CD4-positive, alpha-beta T cell (primary cell): ENCODE measurements at regions not wholly inside any gene's neighbourhood (a gene's known extent, or its start where the extent isn't known, plus 50 kb on each side); places are given as distances from the start of the nearest gene placed in this dataset.

Experiments
- ATAC-seq: fragments of 200-7000 bp; cut with Tn5 transposase; one replicate; pipeline ENCODE4 v1.10.0; 2022; ENCODE audit warnings: mild to moderate bottlenecking; ENCODE audit not compliant: poor library complexity
- CTCF ChIA-PET: fragments of 350-600 bp; sonication (Branson Sonifier 250); formaldehyde crosslinking; loops from one replicate; lab custom pipeline; 2021; ENCODE audit warnings: antibody characterized with exemption, inconsistent platforms; lab: Charles Lee
- POLR2A ChIA-PET: fragments of 350-600 bp; sonication (Branson Sonifier 250); formaldehyde crosslinking; loops from one replicate; lab custom pipeline; 2021; ENCODE audit warnings: antibody characterized with exemption, inconsistent platforms; lab: Charles Lee
- DNase-seq, 14 experiments: peaks; one replicate each; pipeline ENCODE4 v3.0.0-alpha.2; 2013 to 2020; ENCODE audit warnings: mixed read lengths in 2 of 14
- H3K27ac ChIP-seq, 2 donors: one replicate each; pipeline versions ENCODE4 v1.5.1 to v1.7.0; 2013; ENCODE audit warnings: low read length in 2 of 2, low read depth in 1 of 2, mild to moderate bottlenecking in 1 of 2
- H3K27me3 ChIP-seq, 2 experiments: 1 replicate in 1 of 2; 2 replicates in 1 of 2; pipeline versions ENCODE4 v1.6.1 to v1.7.0; 2013; ENCODE audit warnings: low read length in 2 of 2, control low read depth in 1 of 2, mild to moderate bottlenecking in 1 of 2, moderate library complexity in 1 of 2; ENCODE audit not compliant: insufficient read depth in 2 of 2, control insufficient read depth in 1 of 2
- H3K36me3 ChIP-seq: one replicate; pipeline ENCODE4 v1.6.1; 2013; ENCODE audit warnings: low read length, control low read depth; ENCODE audit not compliant: insufficient read depth
- H3K4me1 ChIP-seq: one replicate; pipeline ENCODE4 v1.6.1; 2013; ENCODE audit warnings: low read length, control low read depth; ENCODE audit not compliant: insufficient read depth
- H3K4me3 ChIP-seq: one replicate; pipeline ENCODE4 v1.5.1; 2013; ENCODE audit warnings: mild to moderate bottlenecking, low read length, moderate library complexity
- H3K9me3 ChIP-seq, 2 experiments: 1 replicate in 1 of 2; 2 replicates in 1 of 2; pipeline versions ENCODE4 v1.6.1 to v1.7.0; 2013; ENCODE audit warnings: low read length in 2 of 2, mild to moderate bottlenecking in 2 of 2, control low read depth in 1 of 2, moderate library complexity in 1 of 2; ENCODE audit not compliant: control insufficient read depth in 1 of 2, insufficient read depth in 1 of 2
- H3K27ac Mint-ChIP-seq: one replicate; pipeline ENCODE4 v1.8.0; 2020; ENCODE audit warnings: mixed read lengths
- H3K27me3 Mint-ChIP-seq: one replicate; pipeline ENCODE4 v1.8.0; 2021; ENCODE audit warnings: mixed read lengths
- H3K36me3 Mint-ChIP-seq: one replicate; pipeline ENCODE4 v1.8.0; 2021; ENCODE audit warnings: low read depth, mixed read lengths
- H3K4me1 Mint-ChIP-seq: one replicate; pipeline ENCODE4 v1.8.0; 2021; ENCODE audit warnings: low read depth, mixed read lengths
- H3K4me3 Mint-ChIP-seq: one replicate; pipeline ENCODE4 v1.8.0; 2020; ENCODE audit warnings: mild to moderate bottlenecking, mixed read lengths
- H3K9me3 Mint-ChIP-seq: one replicate; pipeline ENCODE4 v1.8.0; 2020; ENCODE audit warnings: mixed read lengths
- CTCF ChIP-seq: fragments of 200-600 bp; IDR thresholded peaks from one replicate; pipeline ENCODE4 v1.8.0; 2022; ENCODE audit warnings: antibody characterized with exemption, mild to moderate bottlenecking
- intact Hi-C, 2 experiments: fragments of 100-400 bp; cut with DNase I in 1 of 2; cut with micrococcal nuclease in 1 of 2; formaldehyde crosslinking; loops; one replicate each; pipeline versions ENCODE4 v1.15.1 to v1.9.0; 2023 to 2025; cut with DNase I, micrococcal nuclease

DNA sequence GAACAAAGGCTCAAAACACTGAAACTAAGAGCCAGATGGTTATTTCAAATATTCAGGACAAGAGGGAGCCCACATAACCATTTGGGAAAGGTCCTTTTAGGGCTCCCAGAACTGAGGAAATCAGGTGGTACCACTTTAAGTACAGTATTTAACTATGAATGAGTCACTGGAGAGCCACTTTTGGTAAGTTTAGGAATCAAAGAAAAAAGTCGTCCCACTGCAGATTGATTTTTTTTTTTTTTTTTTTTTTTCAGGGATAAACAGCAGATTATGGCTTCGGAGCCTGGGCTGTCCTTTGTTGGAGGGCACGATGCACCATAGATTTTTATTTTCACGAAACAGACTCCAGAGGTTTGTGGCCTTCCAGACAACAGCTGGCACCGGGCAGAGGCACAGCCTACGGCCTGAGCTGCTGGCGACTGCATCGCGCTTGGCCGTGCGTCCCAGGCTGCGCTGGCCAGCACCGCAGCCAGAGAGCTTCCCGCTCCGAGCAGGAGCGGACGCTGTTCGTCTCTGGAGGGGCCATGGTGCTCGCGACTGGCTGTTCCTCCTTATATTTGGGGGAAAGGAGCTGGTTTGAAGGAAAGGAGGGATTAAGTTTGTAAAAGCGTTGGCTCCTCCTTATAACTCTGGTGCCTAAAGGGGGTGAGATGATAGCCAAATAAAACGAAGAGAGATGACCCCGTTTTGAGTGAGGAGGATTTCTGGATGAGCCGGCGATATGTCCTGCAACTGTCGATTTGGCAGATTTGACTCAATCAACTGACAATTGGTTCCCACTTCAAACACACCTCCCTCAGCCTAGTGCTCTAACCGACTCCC lies 152.9 kb upstream of the GOLIM4 start:
- Mint-ChIP-seq H3K27ac (no peak overlapping the region), H3K9me3 (no peaks in the 10 kb centered on the region), H3K27me3 (peaks cover 59% of the 10 kb centered on the region), H3K4me1 (peaks cover 6% of the 10 kb centered on the region), H3K36me3 (no peaks in the 10 kb centered on the region), H3K4me3 (no peak overlapping the region)
- ChIA-PET POLR2A (no interaction called here), CTCF (no interaction called here)
- DNase-seq (no peak), ATAC-seq (no peak)
- intact Hi-C loops, result no loop called here
- peaks cover 20 to 24% of the 10 kb centered on the region in 2 experiments for H3K27me3 ChIP-seq
- no peaks in the 10 kb centered on the region for H3K36me3 ChIP-seq
- no peak overlapping the region for H3K4me3 ChIP-seq
- no peak overlapping the region for H3K27ac ChIP-seq
- peaks cover 4% of the 10 kb centered on the region for H3K4me1 ChIP-seq
- no peak for TF ChIP-seq CTCF
- H3K9me3 ChIP-seq, result peaks cover 0 to 21% of the 10 kb centered on the region in 2 experiments

- Histone ChIP-seq H3K27ac (no peak overlapping the region), H3K4me3 (no peak overlapping the region), H3K9me3 (no peaks in the 10 kb centered on the region), H3K36me3 (no peaks in the 10 kb centered on the region), H3K4me1 (no peaks in the 10 kb centered on the region), H3K27me3 (no peaks in the 10 kb centered on the region)
- TF ChIP-seq CTCF, result no peak
- DNase-seq (no peak), ATAC-seq (no peak)
- Mint-ChIP-seq H3K27ac (no peak overlapping the region), H3K4me3 (no peak overlapping the region), H3K36me3 (no peaks in the 10 kb centered on the region), H3K9me3 (no peaks in the 10 kb centered on the region), H3K27me3 (peaks cover 4% of the 10 kb centered on the region), H3K4me1 (no peaks in the 10 kb centered on the region)
- CTCF ChIA-PET, result interaction anchor here (0.7 kb wide), 1 partner anchor 18 kb away, joined by 6 read pairs; no protein-coding TSS in a partner anchor
- intact Hi-C loops, result no loop called here
- POLR2A ChIA-PET, result no interaction called here
These were observed 145.4 kb upstream of the GOLIM4 start for GRCh38 chr3:168241156-168241555.

- H3K36me3 Mint-ChIP-seq, result no peaks in the 10 kb centered on the region
- H3K4me3 ChIP-seq, result no peak overlapping the region
- no peaks in the 10 kb centered on the region for H3K9me3 Mint-ChIP-seq
- H3K36me3 ChIP-seq, result no peaks in the 10 kb centered on the region
- H3K27ac Mint-ChIP-seq, result no peak overlapping the region
- H3K27me3 ChIP-seq, result no peaks in the 10 kb centered on the region
- no peaks in the 10 kb centered on the region for H3K4me1 Mint-ChIP-seq
- CTCF ChIA-PET, result no interaction called here
- H3K27ac ChIP-seq, result no peak overlapping the region
- no peaks in the 10 kb centered on the region for H3K27me3 Mint-ChIP-seq
- H3K4me3 Mint-ChIP-seq, result no peak overlapping the region
- ATAC-seq (no peak), DNase-seq (no peak)
- no peaks in the 10 kb centered on the region for H3K9me3 ChIP-seq
- TF ChIP-seq CTCF, result no peak
- no peaks in the 10 kb centered on the region for H3K4me1 ChIP-seq
- intact Hi-C loops, result no loop called here
- POLR2A ChIA-PET, result no interaction called here
These were observed 143.6 kb upstream of the GOLIM4 start for GRCh38 chr3:168239287-168239686.
